ENCODE measurements at regions not wholly inside any gene's neighbourhood (a gene's known extent, or its start where the extent isn't known, plus 50 kb on each side); places are given as distances from the start of the nearest gene placed in this dataset.

DNA sequence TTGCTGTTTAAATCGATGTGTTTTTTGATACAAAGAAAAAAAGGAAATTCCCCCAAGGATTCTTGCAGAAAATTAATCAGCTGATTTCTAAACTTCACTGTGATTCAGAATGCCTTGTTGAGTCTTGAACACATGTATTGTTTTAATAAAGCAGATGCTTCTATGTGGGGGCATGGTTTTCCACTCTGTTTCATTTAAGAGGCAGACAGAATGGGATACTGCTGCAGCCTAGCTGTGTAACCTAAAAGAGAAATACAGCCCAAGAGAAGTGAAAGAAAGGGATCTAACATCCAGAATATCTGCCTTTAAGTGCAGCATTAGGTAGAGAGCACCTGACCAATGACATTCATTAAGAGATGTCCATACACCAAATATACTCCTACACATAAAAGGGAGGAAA lies 365.1 kb upstream of the CCNH start:
- TF ChIP-seq EZH2 (IDR thresholded peaks at IDR 0.05; ENCODE audit: insufficient read depth, poor library complexity, severe bottlenecking) (no peak), EZH2phosphoT487 (IDR thresholded peaks at IDR 0.05; ENCODE audit: insufficient read depth, low read depth) (no peak)

Measured in GM23248 (cell line).